Urinary bladder (tissue), 3 donors: ENCODE measurements at regions not wholly inside any gene's neighbourhood (a gene's known extent, or its start where the extent isn't known, plus 50 kb on each side); places are given as distances from the start of the nearest gene placed in this dataset.
A peak's percentile ranks its signal among the peaks of the same experiment; 100 is the strongest.
"Not testable (repeated sequence)": the region's sequence is repeated elsewhere in the genome, so short reads cannot be mapped to it uniquely, and the experiment has no call there.

Experiments
- DNase-seq: peaks from one replicate; pipeline ENCODE4 v3.0.0-alpha.2; 2015; ENCODE audit errors: extremely low spot score
- H3K27ac ChIP-seq: one replicate; pipeline ENCODE4 v1.5.1; 2013; ENCODE audit warnings: low read depth, mild to moderate bottlenecking, moderate library complexity
- H3K36me3 ChIP-seq: one replicate; pipeline ENCODE4 v1.6.1; 2013; ENCODE audit warnings: mild to moderate bottlenecking, moderate library complexity; ENCODE audit not compliant: insufficient read depth
- H3K4me1 ChIP-seq: one replicate; pipeline ENCODE4 v1.6.1; 2013; ENCODE audit warnings: mild to moderate bottlenecking, moderate library complexity; ENCODE audit not compliant: insufficient read depth
- H3K4me3 ChIP-seq: one replicate; pipeline ENCODE4 v1.5.1; 2013; ENCODE audit warnings: low read depth, low read length
- WGBS: extraction: QIAGEN DNeasy Blood & Tissue Kit; methylation state at CpG from one replicate; pipeline ENCODE4 v1.1.7; 2013; 5-methylcytosine and 5-hydroxymethylcytosine counted together
- donor health status: healthy with polysubstance abuse.
- donor health status: healthy.

DNA sequence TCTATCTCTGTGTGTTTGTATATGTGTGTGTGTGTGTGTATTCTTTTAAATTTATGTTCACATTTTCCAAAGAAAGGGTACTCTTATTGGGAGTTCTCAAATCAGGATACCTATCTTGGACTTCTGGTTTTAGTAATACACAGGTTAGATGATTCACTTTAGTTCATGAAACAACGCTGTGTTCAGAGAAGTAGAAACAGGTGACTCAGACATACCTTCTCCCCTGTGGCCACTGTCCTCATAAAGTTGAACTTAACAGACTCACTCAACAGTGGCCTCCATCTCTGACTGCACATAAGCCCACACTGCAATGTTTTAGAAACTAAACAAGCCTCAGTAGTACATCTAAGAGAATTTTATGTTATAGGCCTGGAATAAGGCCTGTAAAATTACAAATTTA, 566.6 kb upstream of the VRK2 start:
- no peaks in the 10 kb centered on the region for H3K36me3 ChIP-seq
- 83% methylated on average over 1 of the region's 1 CpG for WGBS
- no peak overlapping the region for H3K27ac ChIP-seq
- H3K4me3 ChIP-seq, result no peak overlapping the region
- DNase-seq, result no peak
- no peaks in the 10 kb centered on the region for H3K4me1 ChIP-seq

DNA sequence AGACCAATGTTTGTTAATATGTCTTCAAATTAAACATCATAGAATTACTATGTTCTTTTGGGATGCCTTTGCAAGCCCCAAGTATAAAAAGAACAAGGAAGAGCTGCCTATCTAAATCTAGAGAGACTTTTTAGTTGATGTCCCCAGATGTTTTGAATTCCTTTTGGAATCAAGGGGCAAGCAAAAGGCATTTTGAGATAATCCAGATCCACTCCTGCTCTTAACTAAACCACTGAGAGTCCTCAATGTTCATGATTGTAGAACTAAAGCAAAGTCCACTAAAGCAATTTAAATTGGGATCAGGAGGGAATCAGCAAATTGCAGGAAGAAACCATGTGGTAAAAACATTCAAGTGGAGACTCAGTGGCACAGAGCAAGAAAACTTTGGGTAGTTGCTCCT, 558.5 kb upstream of the VRK2 start:
- no peak for DNase-seq
- Histone ChIP-seq H3K4me1 (no peaks in the 10 kb centered on the region), H3K36me3 (no peaks in the 10 kb centered on the region), H3K27ac (no peak overlapping the region), H3K4me3 (no peak overlapping the region)

DNA sequence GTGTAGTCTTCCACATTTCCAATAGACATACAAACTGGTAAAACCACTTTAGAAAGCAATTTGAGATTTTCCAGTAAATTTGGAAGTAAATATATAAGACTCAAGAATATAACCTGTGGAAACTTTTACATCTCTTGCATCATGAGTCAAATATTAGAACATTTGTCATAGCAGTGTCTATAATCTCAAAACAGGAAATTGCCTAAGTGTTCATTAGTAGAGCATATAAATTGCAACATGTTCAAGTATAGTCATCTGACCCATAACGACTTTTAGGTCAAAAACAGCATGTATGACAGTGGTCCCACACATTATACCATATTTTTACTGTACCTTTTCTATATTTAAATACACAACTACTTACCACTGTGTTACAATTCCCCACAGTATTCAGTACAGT, 555.9 kb upstream of the VRK2 start:
- Histone ChIP-seq H3K36me3 (no peaks in the 10 kb centered on the region), H3K4me3 (no peak overlapping the region), H3K27ac (no peak overlapping the region), H3K4me1 (no peaks in the 10 kb centered on the region)
- DNase-seq, result no peak
- WGBS, result 89% methylated on average over 1 of the region's 1 CpG

DNA sequence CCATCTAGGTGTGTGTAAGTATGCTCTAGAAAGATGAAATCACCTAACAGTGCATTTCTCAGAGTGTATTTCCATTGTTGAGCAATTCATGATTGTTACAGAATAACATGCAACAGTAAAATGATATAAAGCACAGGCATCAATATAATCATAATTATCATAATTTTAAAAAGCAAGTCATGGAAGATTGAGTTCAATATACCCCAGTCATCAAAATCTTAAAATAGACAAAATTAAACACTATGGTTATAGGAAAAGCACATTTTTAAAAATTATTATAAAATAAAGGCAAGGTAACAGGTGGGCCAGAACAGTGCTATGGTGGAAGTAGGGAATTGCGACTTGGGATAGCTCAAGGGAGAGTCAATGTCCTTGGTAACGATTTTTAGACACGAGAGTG, 555.4 kb upstream of the VRK2 start:
- 81% methylated on average over 3 of the region's 3 CpGs for WGBS
- no peak for DNase-seq

DNA sequence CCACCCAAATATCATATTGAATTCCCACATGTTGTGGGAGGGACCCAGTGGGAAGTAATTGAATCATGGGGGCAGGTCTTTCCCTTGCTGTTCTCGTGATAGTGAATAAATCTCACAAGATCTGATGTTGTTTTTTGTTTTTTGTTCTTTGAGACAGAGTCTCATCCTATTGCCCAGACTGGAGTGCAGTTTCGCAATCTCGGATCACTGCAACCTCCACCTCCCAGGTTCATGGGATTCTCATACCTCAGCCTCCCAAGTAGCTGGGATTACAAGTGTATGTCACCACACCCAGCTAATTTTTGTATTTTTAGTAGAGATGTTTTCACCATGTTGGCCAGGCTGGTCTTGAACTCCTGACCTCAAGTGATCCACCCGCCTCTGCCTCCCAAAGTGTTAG, 552.6 kb upstream of the VRK2 start:
- not testable (repeated sequence) for H3K36me3 ChIP-seq, H3K27ac ChIP-seq, DNase-seq, H3K4me1 ChIP-seq, H3K4me3 ChIP-seq
- 93% methylated on average over 4 of the region's 4 CpGs for WGBS

More for the DNA sequence above, 555.4 kb upstream of the VRK2 start:
- Histone ChIP-seq H3K4me3 (no peak overlapping the region), H3K27ac (no peak overlapping the region), H3K4me1 (no peaks in the 10 kb centered on the region), H3K36me3 (no peaks in the 10 kb centered on the region)

DNA sequence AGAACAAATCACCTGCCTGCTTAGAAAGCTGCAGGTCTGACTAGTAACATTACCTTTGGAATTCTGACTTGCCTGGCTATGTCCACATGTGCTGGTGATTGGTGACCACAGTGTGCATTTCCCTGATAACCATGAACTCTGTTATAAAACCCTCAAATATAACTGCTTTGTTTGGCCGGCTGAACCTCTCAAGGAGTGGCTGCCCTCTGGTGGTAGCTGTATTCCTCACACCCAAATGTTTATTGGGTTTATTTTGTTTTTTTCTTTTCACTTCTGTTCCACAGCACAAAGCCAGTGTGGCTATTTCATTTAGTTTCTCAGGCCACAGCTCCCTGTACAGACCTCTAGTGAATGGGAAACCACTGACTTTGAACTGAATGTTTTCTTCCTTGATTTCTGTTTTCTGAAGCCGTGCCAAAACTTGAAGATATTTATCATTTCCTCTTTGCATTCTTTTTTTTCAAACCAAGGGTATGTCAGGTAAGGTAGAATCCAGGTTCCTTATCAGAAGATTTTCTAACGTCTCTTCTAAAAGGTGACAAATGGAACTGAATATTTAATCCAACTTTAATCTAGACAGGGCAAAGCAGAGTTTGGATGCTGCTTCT, 549.0 kb upstream of the VRK2 start:
- Histone ChIP-seq H3K4me3 (no peak overlapping the region), H3K36me3 (no peaks in the 10 kb centered on the region), H3K4me1 (no peaks in the 10 kb centered on the region), H3K27ac (no peak overlapping the region)
- DNase-seq, result peak; percentile 23
- 25% methylated on average over 3 of the region's 3 CpGs for WGBS

DNA sequence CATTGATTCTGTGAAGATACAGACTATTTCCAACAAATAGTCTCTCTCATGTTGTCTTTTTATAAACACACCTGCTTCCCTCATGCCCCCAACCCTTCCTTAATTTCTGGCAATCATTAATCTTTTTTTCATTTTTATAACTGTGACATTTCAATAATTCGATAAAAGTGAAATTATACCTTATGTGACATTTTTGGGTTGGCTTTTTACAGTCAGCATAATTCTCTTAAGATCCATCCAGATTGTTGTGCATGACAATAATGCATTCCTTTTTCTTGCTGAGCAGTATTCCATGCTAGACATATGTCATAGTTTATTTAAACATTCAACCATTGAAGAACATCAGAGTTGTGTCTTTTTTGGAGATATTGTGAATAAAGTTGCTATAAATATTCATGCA, 541.8 kb upstream of the VRK2 start:
- H3K27ac ChIP-seq, result no peak overlapping the region
- WGBS, result 48% methylated on average over 1 of the region's 1 CpG
- no peaks in the 10 kb centered on the region for H3K4me1 ChIP-seq
- DNase-seq, result no peak
- no peak overlapping the region for H3K4me3 ChIP-seq
- H3K36me3 ChIP-seq, result no peaks in the 10 kb centered on the region

DNA sequence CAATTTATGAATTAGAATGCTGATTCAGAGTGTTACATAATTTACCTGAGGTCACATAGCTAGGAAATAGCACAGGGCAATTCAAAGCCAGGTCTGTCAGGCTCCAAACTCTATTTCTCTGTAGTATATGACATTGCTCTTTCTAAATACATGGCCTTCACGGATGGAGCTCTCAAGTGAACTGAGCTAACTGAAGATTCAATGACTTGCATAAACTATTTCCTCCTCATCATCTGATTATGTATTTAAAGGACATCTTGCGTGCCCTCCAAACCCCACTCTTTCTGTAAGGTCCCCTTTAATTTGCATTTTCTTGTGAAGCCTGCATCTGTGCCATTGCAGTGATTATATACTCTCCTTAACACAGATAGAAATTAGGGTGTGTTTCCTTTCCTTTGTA, 537.4 kb upstream of the VRK2 start:
- 88% methylated on average over 2 of the region's 2 CpGs for WGBS
- Histone ChIP-seq H3K4me3 (no peak overlapping the region), H3K4me1 (no peaks in the 10 kb centered on the region), H3K36me3 (no peaks in the 10 kb centered on the region), H3K27ac (no peak overlapping the region)
- DNase-seq, result no peak

DNA sequence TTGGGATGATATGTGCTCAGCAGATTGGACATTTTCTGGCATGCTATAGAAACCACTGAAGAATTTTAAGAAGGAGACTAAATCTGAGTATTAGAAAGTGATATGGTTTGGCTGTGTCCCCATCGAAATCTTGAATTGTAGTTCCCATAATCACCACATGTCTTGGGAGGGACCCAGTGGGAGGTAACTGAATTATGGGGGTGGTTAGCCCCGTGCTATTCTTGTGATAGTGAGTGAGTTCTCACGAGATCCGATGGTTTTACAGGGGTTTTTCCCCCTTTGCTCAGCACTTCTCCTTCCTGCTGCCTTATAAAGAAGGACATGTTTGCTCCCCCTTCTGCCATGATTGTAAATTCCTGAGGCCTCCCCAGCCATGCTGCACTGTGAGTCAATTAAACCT, 535.9 kb upstream of the VRK2 start:
- WGBS, result 78% methylated on average over 4 of the region's 4 CpGs
- Histone ChIP-seq H3K4me3 (no peak overlapping the region), H3K36me3 (no peaks in the 10 kb centered on the region), H3K4me1 (no peaks in the 10 kb centered on the region), H3K27ac (no peak overlapping the region)
- DNase-seq, result no peak

DNA sequence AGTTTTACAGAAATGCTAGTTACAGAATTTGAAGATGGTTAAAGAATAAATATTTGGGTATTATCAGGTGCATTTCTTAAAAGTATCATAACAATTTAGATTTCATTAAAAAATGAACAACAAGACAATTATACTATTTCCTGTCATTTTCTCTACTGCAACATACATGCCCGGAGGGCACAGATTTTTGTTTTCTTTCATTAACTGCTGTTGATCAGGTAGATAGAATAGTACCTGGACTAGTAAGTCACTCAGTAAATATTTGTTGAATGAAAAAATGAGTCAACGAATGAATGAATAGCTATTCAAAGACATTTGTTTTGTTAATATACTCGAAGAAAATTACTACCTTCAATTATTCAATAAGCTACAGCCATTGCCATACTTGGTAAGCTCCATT, 531.2 kb upstream of the VRK2 start:
- Histone ChIP-seq H3K36me3 (no peaks in the 10 kb centered on the region), H3K4me1 (no peaks in the 10 kb centered on the region), H3K4me3 (no peak overlapping the region), H3K27ac (no peak overlapping the region)
- no peak for DNase-seq
- WGBS, result 65% methylated on average over 3 of the region's 3 CpGs

DNA sequence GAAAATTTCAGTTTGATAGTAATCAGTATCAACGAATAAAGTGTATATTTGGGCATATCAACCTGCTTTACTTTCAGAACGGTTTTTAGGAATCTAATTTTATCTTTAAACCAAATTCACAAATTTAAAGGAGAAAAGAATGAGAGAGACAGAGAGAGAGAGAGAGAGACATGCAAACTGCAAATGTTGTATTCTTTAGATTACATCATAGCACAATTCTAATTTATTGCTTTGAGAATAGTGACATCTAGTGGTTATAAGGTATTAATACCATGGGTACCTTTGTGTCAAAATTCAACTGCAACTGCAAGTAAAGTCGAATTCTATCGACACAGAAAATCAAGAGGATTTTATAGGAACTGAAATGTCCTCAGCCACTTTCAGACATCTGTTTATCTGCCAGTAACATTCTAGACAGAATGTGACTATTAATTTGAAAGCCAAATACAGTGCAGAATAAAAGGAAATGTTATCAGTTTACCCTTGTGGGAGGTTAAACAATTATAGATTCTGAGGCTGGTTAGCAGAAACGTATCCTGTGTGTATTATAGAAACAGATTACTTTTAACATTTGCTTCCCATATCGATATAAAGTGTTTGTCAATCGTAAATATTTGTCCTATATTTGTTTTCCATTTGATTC, 529.8 kb upstream of the VRK2 start:
- H3K4me1 ChIP-seq, result no peaks in the 10 kb centered on the region
- H3K4me3 ChIP-seq, result no peak overlapping the region
- H3K36me3 ChIP-seq, result no peaks in the 10 kb centered on the region
- H3K27ac ChIP-seq, result no peak overlapping the region
- WGBS, result 16% methylated on average over 7 of the region's 7 CpGs
- no peak for DNase-seq

DNA sequence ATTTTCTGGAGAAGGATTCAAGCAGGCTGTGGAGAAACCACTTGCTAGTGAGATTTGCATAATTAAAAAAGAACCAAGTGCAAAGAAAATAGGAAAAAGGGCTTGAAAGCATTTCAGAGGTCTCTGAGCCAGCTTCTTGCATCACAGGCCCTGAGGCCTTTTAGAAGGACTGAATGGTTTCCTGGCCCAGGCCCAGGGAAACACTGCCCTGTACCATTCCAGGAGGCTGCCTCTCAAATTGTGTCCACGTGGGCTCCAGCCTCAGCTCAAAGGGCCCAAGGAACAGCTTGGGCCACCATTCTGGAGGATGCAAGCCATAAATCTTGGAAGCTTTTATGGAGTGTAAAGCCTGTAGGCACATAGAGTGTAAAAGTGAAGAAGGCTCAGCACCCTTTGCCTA, 523.3 kb upstream of the VRK2 start:
- Histone ChIP-seq H3K27ac (no peak overlapping the region), H3K36me3 (no peaks in the 10 kb centered on the region), H3K4me1 (no peaks in the 10 kb centered on the region), H3K4me3 (no peak overlapping the region)
- WGBS, result 72% methylated on average over 1 of the region's 1 CpG
- DNase-seq, result no peak

DNA sequence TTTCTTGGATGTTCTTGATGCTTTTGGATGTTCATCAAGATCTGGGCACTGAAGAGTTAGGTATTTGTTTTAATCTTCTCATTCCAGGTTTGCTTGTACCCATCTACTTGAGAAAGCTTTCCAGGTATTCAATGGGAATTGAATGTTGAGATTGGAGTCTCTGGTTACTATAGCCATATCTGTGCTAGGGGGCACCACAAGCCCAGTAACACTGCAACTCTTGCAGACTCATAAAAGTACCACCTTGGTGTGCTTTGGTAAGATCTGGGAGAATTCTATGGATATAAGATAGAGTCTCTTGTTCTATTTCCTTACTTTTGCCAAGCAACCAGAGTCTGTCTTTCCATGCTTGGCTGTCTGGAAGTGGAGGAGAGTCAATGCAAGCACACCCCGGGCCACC, 518.9 kb upstream of the VRK2 start:
- Histone ChIP-seq H3K27ac (no peak overlapping the region), H3K4me3 (no peak overlapping the region), H3K36me3 (no peaks in the 10 kb centered on the region), H3K4me1 (no peaks in the 10 kb centered on the region)
- DNase-seq, result no peak
- WGBS, result 92% methylated on average over 1 of the region's 1 CpG

DNA sequence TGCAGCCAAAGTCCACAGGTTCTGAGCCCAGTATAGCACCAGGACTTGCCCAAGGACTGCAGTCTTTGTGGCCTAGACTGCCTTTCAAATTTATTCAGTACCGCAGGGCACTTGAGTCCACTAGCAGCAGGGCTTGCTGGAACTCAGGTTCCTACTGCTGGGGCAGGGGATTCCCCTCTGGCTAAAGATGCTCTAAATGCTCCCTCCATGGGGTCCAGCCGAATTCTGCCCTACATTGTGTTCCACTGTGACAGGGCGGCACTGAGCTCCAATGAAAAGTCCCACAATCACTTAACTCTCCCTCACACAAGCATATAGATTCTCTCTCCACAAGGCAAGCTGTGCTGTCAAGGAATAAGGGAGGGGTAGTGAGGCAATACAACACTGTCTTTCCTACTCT, 518.1 kb upstream of the VRK2 start:
- 82% methylated on average over 3 of the region's 3 CpGs for WGBS
- Histone ChIP-seq H3K36me3 (no peaks in the 10 kb centered on the region), H3K4me1 (no peaks in the 10 kb centered on the region), H3K4me3 (no peak overlapping the region), H3K27ac (no peak overlapping the region)
- DNase-seq, result no peak

DNA sequence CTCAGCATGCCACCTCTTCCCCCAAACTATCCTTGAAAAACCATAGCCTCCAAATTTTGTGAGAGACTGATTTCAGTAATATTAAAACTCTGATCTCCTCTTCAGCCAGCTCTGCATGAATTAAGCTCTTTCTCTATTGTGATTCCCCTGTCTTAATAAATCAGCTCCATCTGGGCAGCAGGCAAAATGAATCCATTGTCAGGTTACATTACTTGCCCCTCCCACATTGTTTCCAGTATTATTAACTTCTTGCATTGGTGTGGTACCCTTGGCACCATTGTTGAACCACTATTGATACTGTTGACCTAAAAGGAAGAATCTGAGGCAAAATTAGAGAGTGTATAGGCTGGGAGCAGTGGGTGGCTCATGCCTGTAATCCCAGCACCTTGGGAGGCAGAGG, 512.2 kb upstream of the VRK2 start:
- Histone ChIP-seq H3K36me3 (no peaks in the 10 kb centered on the region), H3K4me3 (no peak overlapping the region), H3K27ac (no peak overlapping the region), H3K4me1 (no peaks in the 10 kb centered on the region)
- no peak for DNase-seq
